Caki2 (cell line): ENCODE measurements at regions not wholly inside any gene's neighbourhood (a gene's known extent, or its start where the extent isn't known, plus 50 kb on each side); places are given as distances from the start of the nearest gene placed in this dataset.
"Not testable (repeated sequence)": the region's sequence is repeated elsewhere in the genome, so short reads cannot be mapped to it uniquely, and the experiment has no call there.

Experiments used
- DNase-seq: peaks from one replicate; pipeline ENCODE4 v3.0.0-alpha.2; 2015; ENCODE audit warnings: low read depth
- in situ Hi-C: cut with HindIII; loops from 2 replicates; pipeline ENCODE4 v1.10.0; 2016; ENCODE audit warnings: low sequenced_read_pairs, low pct_unique_long_range_greater_than_20kb, mixed read lengths

GRCh38 chr1:228666686-228667623, 68.3 kb upstream of the RHOU start:
- in situ Hi-C loops: no loop called here
- no peak for DNase-seq

- DNase-seq: no peak
- in situ Hi-C loops: no loop called here
These were observed 66.6 kb upstream of the RHOU start for GRCh38 chr1:228668553-228669241.

- in situ Hi-C loops: no loop called here
- DNase-seq: no peak
These were observed 66.1 kb upstream of the RHOU start for GRCh38 chr1:228669242-228669585.

GRCh38 chr1:228681076-228681565, 54.2 kb upstream of the RHOU start:
- in situ Hi-C loops: not testable (repeated sequence)

GRCh38 chr1:228683428-228683827, 51.9 kb upstream of the RHOU start:
- no peak for DNase-seq
- in situ Hi-C loops: no loop called here

More at GRCh38 chr1:228681076-228681565, 54.2 kb upstream of the RHOU start:
- DNase-seq: not testable (repeated sequence)

- DNase-seq: no peak
- in situ Hi-C loops: no loop called here
These were observed 50.7 kb upstream of the RHOU start for GRCh38 chr1:228684607-228685006.

- DNase-seq: no peak
- in situ Hi-C loops: no loop called here
These were observed 50.1 kb upstream of the RHOU start for GRCh38 chr1:228685081-228685660.
